Large intestine (tissue), 3 donors: ENCODE measurements at regions not wholly inside any gene's neighbourhood (a gene's known extent, or its start where the extent isn't known, plus 50 kb on each side); places are given as distances from the start of the nearest gene placed in this dataset.

Experiments used
- DNase-seq, 2 donors: peaks; one replicate each; pipeline versions ENCODE4 v3.0.0 to v3.0.0-alpha.2; 2013
- H3K27ac ChIP-seq: one replicate; pipeline ENCODE4 v1.5.1; 2013; ENCODE audit warnings: low read length
- H3K27me3 ChIP-seq: 2 replicates; pipeline ENCODE4 v1.6.1; 2013; ENCODE audit warnings: low read length; ENCODE audit not compliant: control insufficient read depth, insufficient read depth
- H3K36me3 ChIP-seq: 2 replicates; pipeline ENCODE4 v1.6.1; 2013; ENCODE audit warnings: low read length; ENCODE audit not compliant: control insufficient read depth, insufficient read depth
- H3K4me1 ChIP-seq: one replicate; pipeline ENCODE4 v1.6.1; 2013; ENCODE audit warnings: low read length; ENCODE audit not compliant: control insufficient read depth, insufficient read depth
- H3K4me3 ChIP-seq: one replicate; pipeline ENCODE4 v1.5.1; 2013; ENCODE audit warnings: low read length
- H3K9me3 ChIP-seq: one replicate; pipeline ENCODE4 v1.6.1; 2013; ENCODE audit warnings: mild to moderate bottlenecking, low read depth, low read length, moderate library complexity; ENCODE audit not compliant: control insufficient read depth
- WGBS: methylation state at CpG from one replicate; pipeline ENCODE4 v1.1.5; 2013; ENCODE audit warnings: low lambda C conversion rate; ENCODE audit not compliant: insufficient coverage; 5-methylcytosine and 5-hydroxymethylcytosine counted together

DNA sequence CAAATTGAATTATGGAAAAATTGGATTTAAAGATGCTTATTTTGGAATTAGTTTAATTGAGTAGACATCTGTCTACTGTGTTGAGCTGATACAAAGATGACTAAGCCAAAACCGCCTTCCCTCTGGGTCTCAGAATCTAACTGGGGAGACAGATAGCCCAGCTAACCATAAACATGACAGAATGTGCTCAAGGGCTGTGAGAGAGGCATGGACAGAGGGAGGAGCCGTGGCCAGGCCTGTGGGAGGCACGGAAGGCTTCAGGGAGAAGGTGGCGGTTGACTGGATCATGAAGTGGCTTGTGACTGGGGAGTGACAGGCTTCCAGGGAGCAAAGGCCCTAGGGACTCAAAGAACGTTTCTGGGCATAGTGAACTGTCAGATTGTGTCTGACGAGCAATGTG lies 74.6 kb downstream of the DACT1 start:
- WGBS = 100% methylated on average over 1 of the region's 6 CpGs
- H3K4me3 ChIP-seq = no peak overlapping the region
- no peak for DNase-seq

DNA sequence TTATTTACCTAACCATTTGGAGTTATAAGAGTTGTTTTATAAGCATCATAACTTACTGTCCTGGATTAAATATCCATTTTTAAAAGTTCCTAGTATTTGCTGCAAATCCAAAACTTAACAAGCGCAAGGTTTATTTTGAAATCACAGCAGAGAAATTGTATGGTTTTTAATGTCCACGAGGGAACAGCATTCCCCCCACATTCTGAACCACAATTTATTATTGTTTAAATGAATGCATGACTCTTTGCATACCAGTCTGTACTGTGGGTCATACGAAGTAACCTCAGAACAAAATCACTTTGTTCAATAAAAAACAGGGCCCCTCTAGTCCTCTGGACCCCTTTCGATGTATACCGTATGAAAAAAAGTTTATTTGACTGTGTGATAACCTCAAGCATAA lies 75.9 kb downstream of the DACT1 start:
- Histone ChIP-seq H3K4me1 (no peaks in the 10 kb centered on the region), H3K36me3 (no peaks in the 10 kb centered on the region), H3K9me3 (no peaks in the 10 kb centered on the region), H3K4me3 (no peak overlapping the region), H3K27ac (no peak overlapping the region), H3K27me3 (no peaks in the 10 kb centered on the region)
- DNase-seq = no peak
- 83% methylated on average over 2 of the region's 5 CpGs for WGBS

More for the DNA sequence above, 74.6 kb downstream of the DACT1 start:
- Histone ChIP-seq H3K27ac (no peak overlapping the region), H3K27me3 (no peaks in the 10 kb centered on the region), H3K36me3 (no peaks in the 10 kb centered on the region), H3K9me3 (no peaks in the 10 kb centered on the region), H3K4me1 (no peaks in the 10 kb centered on the region)

DNA sequence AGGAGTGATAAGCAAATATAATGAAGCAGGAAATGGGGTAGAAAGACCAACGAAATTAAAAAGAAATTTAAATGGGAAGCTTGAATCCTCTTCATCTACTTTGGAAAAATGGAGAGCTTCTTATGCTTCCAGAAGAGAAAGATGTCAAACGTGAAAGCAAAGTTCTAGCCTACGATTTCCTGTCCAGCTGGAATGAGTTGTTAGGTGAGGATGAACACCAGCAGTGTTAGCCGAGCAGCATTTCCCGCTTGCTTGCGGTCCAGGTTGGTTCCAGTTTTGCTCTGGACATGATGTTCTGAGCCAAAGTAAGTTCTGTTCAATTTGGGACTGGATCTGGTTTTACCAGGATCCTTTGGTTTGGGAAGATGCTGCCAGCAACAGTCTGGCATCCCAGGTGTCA lies 78.9 kb downstream of the DACT1 start:
- H3K4me1 ChIP-seq = no peaks in the 10 kb centered on the region
- H3K27ac ChIP-seq = no peak overlapping the region
- H3K27me3 ChIP-seq = no peaks in the 10 kb centered on the region
- WGBS = no CpG with 5 or more reads among the region's 6 CpGs
- H3K4me3 ChIP-seq = no peak overlapping the region
- H3K36me3 ChIP-seq = no peaks in the 10 kb centered on the region
- H3K9me3 ChIP-seq = no peaks in the 10 kb centered on the region
- no peak for DNase-seq

DNA sequence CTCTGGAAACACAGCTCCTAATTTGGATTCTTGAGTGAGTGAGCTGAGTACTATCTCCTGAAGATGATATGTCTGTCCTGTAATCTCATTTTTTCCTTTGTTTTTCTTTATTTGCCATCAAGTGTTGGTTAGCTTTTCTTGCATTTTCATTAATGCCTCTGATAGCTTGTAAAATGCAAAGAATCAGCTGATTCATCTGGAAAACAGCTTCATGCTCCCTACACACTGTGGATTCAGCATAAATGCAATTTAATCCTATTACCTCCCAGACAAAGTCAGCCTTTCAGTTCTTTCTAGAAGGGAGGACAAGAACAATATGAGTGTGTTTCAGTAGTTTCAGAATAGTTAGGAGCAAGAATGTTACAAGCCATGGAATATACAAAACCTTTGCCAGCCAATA lies 79.4 kb downstream of the DACT1 start:
- no peak for DNase-seq
- Histone ChIP-seq H3K9me3 (no peaks in the 10 kb centered on the region), H3K4me1 (no peaks in the 10 kb centered on the region), H3K27me3 (no peaks in the 10 kb centered on the region), H3K4me3 (no peak overlapping the region), H3K36me3 (no peaks in the 10 kb centered on the region), H3K27ac (no peak overlapping the region)

DNA sequence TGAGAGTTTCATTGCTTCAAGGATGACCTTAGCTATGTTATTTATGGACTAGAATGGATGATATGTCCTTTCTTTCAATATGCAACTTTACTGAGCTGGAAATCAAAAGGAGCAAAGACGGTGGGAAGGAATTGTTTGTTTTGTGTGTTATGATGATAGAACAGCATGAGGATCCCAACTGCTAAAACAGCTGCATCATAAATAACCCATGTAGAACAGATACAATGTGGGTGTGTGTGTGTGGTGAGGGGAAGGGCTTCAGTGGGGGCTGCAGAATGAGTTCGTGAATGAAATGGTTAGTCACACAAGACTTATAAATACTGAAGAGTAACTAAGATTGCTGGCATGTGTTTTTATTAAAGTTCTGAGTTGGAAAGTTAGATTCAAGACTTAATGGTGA lies 80.1 kb downstream of the DACT1 start:
- Histone ChIP-seq H3K36me3 (no peaks in the 10 kb centered on the region), H3K27ac (no peak overlapping the region), H3K4me3 (no peak overlapping the region), H3K27me3 (no peaks in the 10 kb centered on the region), H3K4me1 (no peaks in the 10 kb centered on the region), H3K9me3 (no peaks in the 10 kb centered on the region)
- no peak for DNase-seq
- 33% methylated on average over 1 of the region's 2 CpGs for WGBS

DNA sequence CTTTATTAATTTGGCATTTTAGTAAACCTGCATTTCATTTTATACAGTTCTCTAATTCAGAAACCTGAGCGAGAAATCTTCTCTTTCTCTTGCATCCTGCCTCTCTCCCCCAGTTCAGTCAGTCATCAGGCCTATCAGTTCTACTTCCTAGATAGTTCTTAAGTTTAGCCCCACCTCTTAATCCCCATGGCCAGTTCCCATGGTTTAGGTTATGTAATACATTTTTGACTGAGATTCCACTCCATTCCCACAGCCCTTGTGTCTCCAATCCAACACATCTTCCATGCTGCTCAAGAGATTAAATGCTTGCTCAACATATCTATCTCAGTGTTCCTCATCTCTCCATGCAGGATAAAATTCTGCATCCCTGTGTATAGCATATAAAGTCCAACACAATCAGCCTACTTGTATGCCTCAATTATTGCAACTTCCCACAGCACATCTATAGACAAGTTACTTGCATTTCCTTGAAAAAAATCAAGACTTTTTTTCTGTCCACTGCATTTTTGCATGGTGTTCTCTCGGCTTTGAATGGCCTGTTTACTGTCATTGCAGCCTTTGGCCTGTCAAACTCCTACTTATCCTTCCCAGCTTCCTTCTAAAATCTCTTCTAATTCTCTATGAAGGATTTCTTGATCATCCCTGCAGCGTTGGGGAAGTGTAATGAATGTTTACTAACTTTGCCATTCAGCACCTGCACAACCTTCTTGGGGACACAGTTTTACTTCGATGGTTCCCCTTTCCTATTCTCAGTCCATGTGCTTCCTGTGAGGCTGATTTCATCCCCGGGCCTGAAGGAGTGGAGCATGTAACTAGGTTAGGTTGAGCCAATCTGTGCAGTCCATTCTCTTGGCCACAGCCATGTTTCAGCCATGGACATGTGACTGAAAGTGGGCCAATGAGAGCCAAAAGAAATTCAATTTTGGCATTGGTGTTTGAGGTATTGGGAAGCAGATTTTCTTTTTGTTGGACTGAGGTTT lies 80.8 kb downstream of the DACT1 start:
- Histone ChIP-seq H3K9me3 (no peaks in the 10 kb centered on the region), H3K27ac (no peak overlapping the region), H3K27me3 (no peaks in the 10 kb centered on the region), H3K4me1 (no peaks in the 10 kb centered on the region), H3K36me3 (no peaks in the 10 kb centered on the region), H3K4me3 (no peak overlapping the region)
- WGBS = 92% methylated on average over 2 of the region's 5 CpGs
- no peak for DNase-seq

DNA sequence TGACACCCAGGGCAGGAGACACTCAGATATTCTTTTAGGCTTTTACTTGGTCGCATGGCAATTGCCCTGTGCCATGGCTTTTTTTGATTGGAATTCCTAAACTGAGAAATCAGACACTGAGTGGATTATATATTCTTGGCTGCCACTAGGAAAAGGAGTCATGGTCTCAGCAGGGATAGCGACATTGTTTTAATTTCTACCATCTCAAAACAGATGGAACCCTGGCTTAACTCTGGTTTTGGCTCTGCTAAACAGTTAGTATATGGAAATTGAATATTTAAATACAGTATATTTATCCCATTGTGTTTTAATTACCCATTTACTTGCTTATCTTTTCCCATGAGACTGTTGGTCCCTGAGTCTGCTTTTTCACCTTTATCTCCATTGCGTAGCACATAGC lies 84.0 kb downstream of the DACT1 start:
- no CpG with 5 or more reads among the region's 3 CpGs for WGBS
- no peak overlapping the region for H3K4me3 ChIP-seq
- no peaks in the 10 kb centered on the region for H3K27me3 ChIP-seq
- H3K36me3 ChIP-seq = no peaks in the 10 kb centered on the region
- H3K27ac ChIP-seq = no peak overlapping the region
- DNase-seq = no peak
- no peaks in the 10 kb centered on the region for H3K4me1 ChIP-seq
- H3K9me3 ChIP-seq = no peaks in the 10 kb centered on the region

DNA sequence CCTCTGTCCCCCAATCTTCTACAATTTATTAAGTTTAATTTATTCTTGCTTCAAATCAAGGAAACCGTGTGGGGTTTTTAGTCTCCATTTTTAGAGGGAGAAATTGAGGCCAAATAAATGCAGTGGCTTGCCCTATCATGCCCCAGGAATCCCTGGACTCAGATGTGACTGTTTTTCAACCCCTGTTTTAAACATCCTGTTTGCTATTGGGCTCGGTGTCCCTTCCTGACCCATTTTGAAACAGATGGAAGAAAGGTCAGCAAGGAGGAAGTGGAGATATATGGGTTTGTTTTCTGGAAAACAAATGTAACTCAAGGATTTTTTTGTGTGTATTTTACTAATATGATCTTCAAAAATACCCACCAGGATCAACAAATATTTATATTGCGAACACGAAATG lies 84.7 kb downstream of the DACT1 start:
- 88% methylated on average over 3 of the region's 4 CpGs for WGBS
- H3K9me3 ChIP-seq = no peaks in the 10 kb centered on the region
- DNase-seq = no peak
- no peaks in the 10 kb centered on the region for H3K27me3 ChIP-seq
- H3K27ac ChIP-seq = no peak overlapping the region
- H3K4me1 ChIP-seq = no peaks in the 10 kb centered on the region
- H3K4me3 ChIP-seq = no peak overlapping the region
- no peaks in the 10 kb centered on the region for H3K36me3 ChIP-seq

DNA sequence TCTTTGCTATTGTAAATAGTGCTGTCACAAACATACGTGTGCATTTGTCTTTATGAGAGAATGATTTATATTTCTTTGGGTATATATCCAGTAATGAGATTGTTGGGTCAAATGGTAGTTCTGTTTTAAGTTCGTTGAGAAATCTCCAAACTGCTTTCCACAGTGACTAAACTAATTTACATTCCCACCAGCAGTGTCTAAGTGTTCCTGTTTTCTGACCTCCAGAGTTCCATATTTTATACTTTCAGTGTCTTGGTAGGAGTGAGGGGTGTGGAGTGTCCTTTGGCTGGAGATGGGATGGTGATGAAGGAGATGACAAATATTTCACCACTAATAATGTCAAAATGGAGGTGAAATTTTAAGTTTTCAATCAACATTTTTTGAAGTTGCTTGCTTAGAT lies 86.4 kb downstream of the DACT1 start:
- no peak for DNase-seq
- no peaks in the 10 kb centered on the region for H3K36me3 ChIP-seq
- H3K27ac ChIP-seq = no peak overlapping the region
- no peak overlapping the region for H3K4me3 ChIP-seq
- H3K9me3 ChIP-seq = no peaks in the 10 kb centered on the region
- H3K4me1 ChIP-seq = no peaks in the 10 kb centered on the region
- no CpG with 5 or more reads among the region's 2 CpGs for WGBS
- no peaks in the 10 kb centered on the region for H3K27me3 ChIP-seq

DNA sequence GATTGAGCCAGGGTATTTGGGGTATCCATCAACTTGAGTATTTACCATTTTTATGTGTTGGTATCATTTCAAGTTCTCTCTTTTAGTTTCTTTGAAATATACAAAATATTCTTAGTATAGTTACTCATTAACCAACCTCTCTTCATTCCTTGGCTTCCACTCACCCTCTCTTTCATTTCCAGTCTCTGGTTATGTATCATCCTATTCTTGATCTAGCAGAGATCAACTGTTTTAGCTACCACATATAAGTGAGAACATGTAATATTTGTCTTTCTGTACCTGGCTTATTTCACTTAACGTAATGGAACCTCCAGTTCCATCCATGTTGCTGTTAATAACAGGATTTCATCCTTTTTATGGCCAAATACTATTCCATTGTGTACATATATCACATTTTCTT lies 86.9 kb downstream of the DACT1 start:
- Histone ChIP-seq H3K27me3 (no peaks in the 10 kb centered on the region), H3K36me3 (no peaks in the 10 kb centered on the region), H3K27ac (no peak overlapping the region), H3K4me3 (no peak overlapping the region), H3K9me3 (no peaks in the 10 kb centered on the region), H3K4me1 (no peaks in the 10 kb centered on the region)
- no peak for DNase-seq
- WGBS = 100% methylated on average over 1 of the region's 1 CpG

DNA sequence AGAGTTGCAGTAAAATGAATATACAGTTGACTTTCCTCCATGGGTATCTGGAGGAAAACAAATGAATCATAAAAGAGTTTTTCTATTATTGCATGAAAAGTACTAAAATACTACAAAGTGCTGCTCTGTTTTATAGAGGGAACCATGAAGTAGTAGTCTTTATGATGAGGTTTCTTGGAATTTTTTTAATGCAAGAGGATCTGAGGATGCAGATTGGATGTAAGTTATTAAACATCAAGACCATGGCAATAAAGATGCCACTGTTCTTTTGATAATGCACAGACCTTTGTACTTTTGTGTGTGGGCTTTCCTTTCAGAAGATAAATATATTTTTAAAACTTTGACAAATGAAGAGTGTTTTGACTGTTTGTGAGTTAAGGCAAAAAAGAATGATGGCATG lies 87.5 kb downstream of the DACT1 start:
- no peaks in the 10 kb centered on the region for H3K36me3 ChIP-seq
- H3K4me1 ChIP-seq = no peaks in the 10 kb centered on the region
- no peak for DNase-seq
- no peak overlapping the region for H3K4me3 ChIP-seq
- H3K27me3 ChIP-seq = no peaks in the 10 kb centered on the region
- H3K27ac ChIP-seq = no peak overlapping the region
- H3K9me3 ChIP-seq = no peaks in the 10 kb centered on the region
